SH-SY5Y (cell line): ENCODE measurements at regions not wholly inside any gene's neighbourhood (a gene's known extent, or its start where the extent isn't known, plus 50 kb on each side); places are given as distances from the start of the nearest gene placed in this dataset.

Source experiments
- GATA2 ChIP-seq: IDR thresholded peaks from 2 replicates; pipeline ENCODE4 v1.6.1; 2011; ENCODE audit warnings: mild to moderate bottlenecking, low read depth, low read length
- GATA3 ChIP-seq: IDR thresholded peaks from 2 replicates; pipeline ENCODE4 v1.6.1; 2011; ENCODE audit warnings: low read depth, mild to moderate bottlenecking, low read length, moderate library complexity

GRCh38 chr7:113452245-113452644, 333.9 kb upstream of the SMIM30 start:
- no peak for TF ChIP-seq GATA2
- TF ChIP-seq GATA3: no peak
